ENCODE measurements at regions not wholly inside any gene's neighbourhood (a gene's known extent, or its start where the extent isn't known, plus 50 kb on each side); places are given as distances from the start of the nearest gene placed in this dataset.

GRCh38 chr1:220956501-220957232 is 77.4 kb downstream of the HLX start (continued):
- TF ChIP-seq TAF1 (IDR thresholded peaks at IDR 0.05; ENCODE audit: borderline replicate concordance, low read depth, low read length): no peak
- no peak for TF ChIP-seq USF1 (IDR thresholded peaks at IDR 0.05; ENCODE audit: borderline replicate concordance, low read depth)
- no peak for TF ChIP-seq YY1 (IDR thresholded peaks at IDR 0.05; ENCODE audit: low read depth)

- WGBS (ENCODE audit: low lambda C conversion rate): 10% methylated on average over 3 of the region's 3 CpGs
- no peaks in the 10 kb centered on the region for H4K20me1 ChIP-seq (ENCODE audit: insufficient read depth)
- H2AFZ ChIP-seq (ENCODE audit: low read depth): peak overlapping the region; percentile 69
- peak overlapping the region; percentile 27 for H3K4me2 ChIP-seq
- ChIA-PET CTCF (no interaction called here), POLR2A (no interaction called here)
- no peaks in the 10 kb centered on the region for H3K36me3 ChIP-seq (replicated peaks in 1 of 2; ENCODE audit: control insufficient read depth in 1 of 2, insufficient read depth in 2 of 2, low read length in 1 of 2)
- peaks cover 0 to 13% of the 10 kb centered on the region in 2 experiments; a peak in 3 of 4 replicates for H3K4me1 ChIP-seq (ENCODE audit: control insufficient read depth in 1 of 2, insufficient read depth in 2 of 2, low read depth in 1 of 2, low read length in 1 of 2)
- peak overlapping the region; percentile 46; the same call in 1 of the 2 replicates for H3K9ac ChIP-seq
- H3K9me2 ChIP-seq: no peaks in the 10 kb centered on the region
- H3K9me3 ChIP-seq: no peaks in the 10 kb centered on the region
- peak overlapping the region; percentile 65 to 84 for H3K27ac ChIP-seq (ENCODE audit: low read depth in 2 of 2, low read length in 1 of 2)
- no peaks in the 10 kb centered on the region for H3K79me2 ChIP-seq (ENCODE audit: insufficient read depth)
- H3F3A ChIP-seq (replicated peaks; ENCODE audit: insufficient read depth): peaks cover 13% of the 10 kb centered on the region
- no peak overlapping the region for H3K4me3 ChIP-seq (ENCODE audit: low read depth in 2 of 2, low read length in 1 of 2)
- no peak for DNase-seq
- H3K27me3 ChIP-seq (ENCODE audit: insufficient read depth): no peaks in the 10 kb centered on the region
- TF ChIP-seq EP300 (IDR thresholded peaks at IDR 0.05; ENCODE audit: borderline replicate concordance in 1 of 2, low read depth in 1 of 2, low read length in 1 of 2) (peak in 1 of 2 experiments; percentile 51; a peak in 1 of 4 replicates), NFIC (IDR thresholded peaks at IDR 0.05; ENCODE audit: borderline replicate concordance) (peak; percentile 6; the same call in 1 of the 2 replicates), YY1 (IDR thresholded peaks at IDR 0.05; ENCODE audit: low read depth) (0 out of 2 replicates have a peak, but pooled peaks have one; percentile 27), MXI1 (IDR thresholded peaks at IDR 0.05; ENCODE audit: low read depth, low read length) (no peak), TAF1 (IDR thresholded peaks at IDR 0.05; ENCODE audit: borderline replicate concordance, low read depth, low read length) (no peak; the same call in 1 of the 2 replicates), FOXM1 (IDR thresholded peaks at IDR 0.05; ENCODE audit: low read depth) (no peak), FOXJ3 (CRISPR knock-in tag; IDR thresholded peaks at IDR 0.05) (no peak), RCOR1 (IDR thresholded peaks at IDR 0.05; ENCODE audit: low read length) (no peak), USF1 (IDR thresholded peaks at IDR 0.05; ENCODE audit: borderline replicate concordance, low read depth) (no peak), CHD2 (IDR thresholded peaks at IDR 0.05; ENCODE audit: low read length, partially characterized antibody) (no peak), RAD21 (IDR thresholded peaks at IDR 0.05; ENCODE audit: low read length) (no peak), RFX5 (IDR thresholded peaks at IDR 0.05; ENCODE audit: low read length) (no peak), MAX (IDR thresholded peaks at IDR 0.05; ENCODE audit: low read depth) (peak; percentile 55), SMC3 (IDR thresholded peaks at IDR 0.05; ENCODE audit: low read depth, low read length) (no peak), NRF1 (IDR thresholded peaks at IDR 0.05; ENCODE audit: low read depth, low read length) (no peak), IRF3 (IDR thresholded peaks at IDR 0.05; ENCODE audit: low read depth, low read length) (no peak), POLR2AphosphoS5 (IDR thresholded peaks at IDR 0.05; ENCODE audit: low read depth, low read length) (peak; percentile 35; the same call in 1 of the 2 replicates), FOSL2 (IDR thresholded peaks at IDR 0.05; ENCODE audit: borderline replicate concordance, low read depth) (peak; percentile 88), REST (IDR thresholded peaks at IDR 0.05; ENCODE audit: low read depth, low read length) (no peak), EZH2phosphoT487 (IDR thresholded peaks at IDR 0.05; ENCODE audit: borderline replicate concordance, low read depth) (no peak), TCF12 (IDR thresholded peaks at IDR 0.05) (peak; percentile 62), TEAD4 (IDR thresholded peaks at IDR 0.05; ENCODE audit: borderline replicate concordance, insufficient read depth) (no peak), RXRA (IDR thresholded peaks at IDR 0.05; ENCODE audit: borderline replicate concordance, low read depth) (no peak)
Measured at GRCh38 chr1:220957233-220957605, 78.0 kb downstream of the HLX start.
